GM19463 (cell line): ENCODE measurements at regions not wholly inside any gene's neighbourhood (a gene's known extent, or its start where the extent isn't known, plus 50 kb on each side); places are given as distances from the start of the nearest gene placed in this dataset.
"Not testable (repeated sequence)": the region's sequence is repeated elsewhere in the genome, so short reads cannot be mapped to it uniquely, and the experiment has no call there.

Experiments used
- ATAC-seq: cut with Tn5 transposase; IDR thresholded peaks from one replicate; pipeline ENCODE4 v1.9.1; 2021; ENCODE audit warnings: mild to moderate bottlenecking, moderate library complexity; ENCODE audit not compliant: unreplicated experiment

GRCh38 chr5:77910602-77911188 is 134.6 kb upstream of the TBCA start:
- no peak for ATAC-seq

- no peak for ATAC-seq
Measured at GRCh38 chr5:77909237-77909636, 133.1 kb upstream of the TBCA start.

DNA sequence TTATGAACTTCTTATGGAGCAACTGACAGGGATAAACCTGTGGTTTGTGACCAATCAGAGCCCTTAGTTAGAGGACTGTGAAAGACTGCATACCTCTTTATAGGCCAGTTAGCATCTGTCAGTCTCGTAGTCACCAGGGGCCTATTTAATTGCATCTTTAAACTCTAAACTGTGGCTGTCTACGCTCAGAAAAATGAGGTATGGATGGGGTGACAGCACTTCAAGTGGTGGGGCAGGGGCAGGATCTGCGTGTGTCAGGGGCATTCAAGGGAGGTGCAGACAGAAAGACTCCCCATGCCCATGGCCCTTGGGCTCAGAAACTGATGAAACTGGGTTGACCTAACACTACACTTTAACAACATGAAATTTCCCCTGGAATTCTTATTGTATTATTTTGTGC is 132.6 kb upstream of the TBCA start:
- ATAC-seq = no peak

DNA sequence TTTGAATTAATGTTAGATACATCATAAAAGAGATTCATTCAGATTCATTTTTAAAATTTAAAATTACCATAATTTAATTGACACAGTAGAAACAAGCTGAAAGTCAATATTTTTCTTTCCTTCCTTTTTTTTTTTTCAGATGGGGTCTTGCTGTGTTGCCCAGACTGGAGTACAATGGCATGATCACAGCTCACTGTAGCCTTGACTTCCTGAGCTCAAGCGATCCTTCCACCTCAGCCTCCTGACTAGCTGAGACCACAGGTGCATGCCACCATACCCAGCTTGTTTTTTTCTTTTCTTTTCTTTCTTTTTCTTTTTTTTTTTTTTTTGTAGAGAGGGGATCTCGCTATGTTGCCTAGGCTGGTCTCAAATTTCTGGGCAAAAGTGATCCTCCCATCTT is 131.6 kb upstream of the TBCA start:
- no peak for ATAC-seq

- ATAC-seq = no peak
Measured at GRCh38 chr5:77906806-77907205, 130.7 kb upstream of the TBCA start.

DNA sequence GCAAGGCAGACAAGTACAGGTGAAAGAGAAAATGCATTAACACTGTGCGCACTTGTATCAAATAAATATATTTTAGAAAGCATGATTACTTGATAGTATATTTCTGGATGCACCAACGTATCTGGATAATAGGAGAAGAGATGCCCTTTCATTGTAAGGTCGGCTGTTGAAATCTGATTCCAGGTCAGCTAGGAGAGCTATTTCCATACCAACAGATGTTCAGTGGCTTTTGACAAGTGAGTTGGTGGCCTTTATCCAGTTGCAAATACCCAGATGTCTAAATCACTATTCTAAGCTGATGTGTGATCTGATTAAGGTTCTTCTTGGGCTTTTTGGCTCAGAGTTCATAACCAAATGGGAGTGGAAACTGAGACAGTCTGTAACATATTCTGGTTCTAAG is 128.2 kb upstream of the TBCA start:
- no peak for ATAC-seq

DNA sequence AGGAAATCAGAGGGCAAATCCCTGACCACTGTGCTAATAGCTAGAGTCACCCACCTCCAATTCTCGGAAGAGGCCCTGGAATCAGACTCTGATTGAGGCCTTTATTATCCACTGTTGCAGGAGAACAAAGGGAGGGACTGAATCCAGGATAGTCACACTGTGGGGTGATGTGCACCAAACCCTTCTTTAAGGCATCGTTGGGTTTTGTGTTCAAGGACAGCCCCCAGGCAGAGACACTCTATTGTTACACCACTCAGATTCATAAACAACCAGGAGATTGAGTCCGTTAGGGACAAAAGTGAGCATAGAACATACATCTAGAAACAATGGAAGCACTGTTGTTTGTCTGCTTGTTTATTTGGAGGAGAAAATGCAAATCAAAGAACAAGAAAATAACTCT is 124.6 kb upstream of the TBCA start:
- ATAC-seq = no peak

DNA sequence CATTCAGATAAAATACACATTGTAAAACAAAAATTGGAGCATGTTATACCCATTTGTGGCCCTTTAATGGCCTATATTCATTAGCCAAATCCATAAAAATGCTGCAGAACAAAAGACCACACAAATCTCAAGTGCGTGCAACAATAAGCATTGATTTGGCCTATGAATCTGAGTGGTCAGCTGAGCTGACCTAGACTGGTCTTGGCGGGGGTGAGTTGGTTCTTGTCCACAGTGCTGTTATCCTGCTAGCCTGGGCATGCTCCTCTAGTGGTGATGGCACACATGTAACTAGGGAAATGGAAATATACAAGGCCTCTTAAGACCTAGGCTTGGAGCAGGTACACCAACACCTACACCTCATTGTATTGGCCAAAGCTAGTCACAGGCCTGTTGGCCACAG is 122.2 kb upstream of the TBCA start:
- no peak for ATAC-seq

- ATAC-seq = no peak
Measured at GRCh38 chr5:77896338-77896737, 120.2 kb upstream of the TBCA start.

DNA sequence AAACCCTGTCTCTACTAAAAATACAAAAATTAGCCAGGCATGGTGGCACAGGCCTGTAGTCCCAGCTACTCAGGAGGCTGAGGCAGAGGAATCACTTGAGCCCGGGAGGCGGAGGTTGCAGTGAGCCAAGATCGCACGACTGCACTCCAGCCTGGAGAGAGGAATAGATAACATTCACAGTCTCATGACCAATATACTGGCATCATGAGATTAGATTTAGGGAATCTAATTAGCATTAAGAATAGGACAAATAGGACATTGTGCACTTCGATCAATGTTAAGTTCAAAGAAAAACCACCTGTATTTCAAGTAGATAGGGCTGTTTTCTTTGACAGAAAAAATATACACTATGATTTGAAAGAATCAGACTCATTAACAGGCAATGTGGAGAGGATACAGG is 118.0 kb upstream of the TBCA start:
- ATAC-seq = not testable (repeated sequence)

DNA sequence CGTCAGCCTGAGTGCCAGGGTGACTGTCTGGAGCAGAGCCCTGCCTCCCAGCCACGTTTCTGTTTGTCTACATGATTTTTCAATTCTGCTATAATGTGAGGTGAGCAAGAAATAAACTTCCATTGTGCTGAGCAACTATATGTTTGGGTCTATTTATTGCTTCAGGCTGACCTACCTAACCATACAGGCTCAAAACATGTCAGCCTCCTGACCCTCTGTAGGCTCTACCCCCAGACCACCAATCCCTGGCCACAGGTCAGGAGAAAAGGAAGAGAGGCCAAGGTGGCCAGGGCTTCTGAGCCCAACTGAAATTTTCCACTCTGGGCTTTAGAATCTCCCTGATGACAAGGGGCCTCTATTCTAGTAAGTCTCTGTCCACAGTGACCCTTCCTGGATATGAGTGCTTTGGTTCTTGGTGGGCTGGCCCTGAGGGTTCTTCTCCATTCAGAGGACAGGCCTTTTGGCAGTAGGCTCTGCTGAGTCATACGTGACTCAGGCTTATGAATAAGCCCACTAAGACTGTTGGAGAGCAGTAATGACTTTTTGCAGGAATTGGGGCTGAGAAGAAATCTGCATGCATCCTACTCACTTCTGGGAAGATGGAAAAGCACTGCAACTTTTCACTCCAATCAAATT is 117.2 kb upstream of the TBCA start:
- no peak for ATAC-seq

GRCh38 chr5:77892061-77893010 is 116.2 kb upstream of the TBCA start:
- ATAC-seq = no peak

DNA sequence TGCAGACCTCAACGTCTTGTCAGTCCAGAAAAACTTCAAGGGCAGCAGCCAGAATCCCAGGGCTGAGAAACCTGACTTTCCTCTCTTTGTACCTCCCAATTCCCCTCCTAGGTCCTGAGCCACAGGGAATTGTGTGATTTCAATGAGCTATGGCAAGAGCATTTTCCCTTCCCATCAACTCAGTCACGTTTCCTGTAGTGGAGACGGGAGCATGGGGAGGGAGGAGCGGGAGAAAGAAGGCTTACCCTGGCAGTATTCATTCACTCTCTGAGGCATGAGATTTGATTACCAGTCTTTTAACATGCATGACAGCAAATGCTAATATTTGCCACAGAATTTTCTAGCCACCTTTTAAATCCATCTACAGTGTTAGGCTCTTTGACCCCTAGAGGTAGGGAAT is 109.4 kb upstream of the TBCA start:
- ATAC-seq = no peak

DNA sequence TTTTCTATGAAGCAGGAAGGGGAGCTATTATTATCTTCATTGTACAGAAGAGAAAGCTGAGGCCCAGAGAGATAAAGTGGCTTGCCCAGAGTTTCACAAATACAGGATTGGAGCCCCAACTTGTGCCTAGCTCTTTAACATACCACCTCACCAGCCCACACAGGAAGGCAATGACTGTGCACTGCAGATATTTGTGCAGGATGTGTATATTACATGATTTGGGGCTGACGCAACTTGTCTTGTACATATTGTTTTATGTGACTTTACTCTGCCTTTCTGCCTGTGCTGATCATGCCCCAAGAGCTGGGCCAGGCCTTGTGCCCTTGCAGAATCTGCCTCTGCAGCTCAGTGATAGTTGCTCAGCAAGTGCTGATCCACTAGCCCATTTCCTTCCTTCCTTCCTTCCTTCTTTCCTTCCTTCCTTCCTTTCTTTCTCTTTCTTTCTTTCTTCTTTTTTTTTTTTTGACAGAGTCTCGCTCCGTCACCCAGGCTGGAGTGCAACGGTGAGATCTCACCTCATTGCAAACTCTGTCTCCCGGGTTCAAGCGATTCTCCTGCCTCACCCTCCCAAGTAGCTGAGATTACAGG is 106.6 kb upstream of the TBCA start:
- ATAC-seq = no peak

DNA sequence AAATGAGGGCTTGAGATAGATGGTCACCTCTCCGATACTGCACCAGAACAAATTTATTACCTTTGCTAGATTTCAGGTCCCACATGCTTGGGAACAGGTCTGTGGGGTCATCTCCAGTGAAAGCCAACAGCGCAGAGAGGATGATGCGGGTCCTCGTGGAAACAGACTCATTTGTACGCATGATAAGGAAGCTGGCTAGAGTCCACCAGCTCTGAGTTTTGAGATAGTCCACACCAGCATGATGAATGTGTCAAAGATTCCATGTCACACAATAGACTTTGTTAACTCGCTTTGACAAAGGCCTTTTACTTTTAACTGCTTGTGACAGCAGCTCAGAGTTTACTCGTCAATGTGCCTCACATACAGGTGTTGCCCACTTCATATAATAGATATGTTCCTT is 105.4 kb upstream of the TBCA start:
- no peak for ATAC-seq

GRCh38 chr5:77877516-77878355 is 101.6 kb upstream of the TBCA start:
- ATAC-seq = no peak

DNA sequence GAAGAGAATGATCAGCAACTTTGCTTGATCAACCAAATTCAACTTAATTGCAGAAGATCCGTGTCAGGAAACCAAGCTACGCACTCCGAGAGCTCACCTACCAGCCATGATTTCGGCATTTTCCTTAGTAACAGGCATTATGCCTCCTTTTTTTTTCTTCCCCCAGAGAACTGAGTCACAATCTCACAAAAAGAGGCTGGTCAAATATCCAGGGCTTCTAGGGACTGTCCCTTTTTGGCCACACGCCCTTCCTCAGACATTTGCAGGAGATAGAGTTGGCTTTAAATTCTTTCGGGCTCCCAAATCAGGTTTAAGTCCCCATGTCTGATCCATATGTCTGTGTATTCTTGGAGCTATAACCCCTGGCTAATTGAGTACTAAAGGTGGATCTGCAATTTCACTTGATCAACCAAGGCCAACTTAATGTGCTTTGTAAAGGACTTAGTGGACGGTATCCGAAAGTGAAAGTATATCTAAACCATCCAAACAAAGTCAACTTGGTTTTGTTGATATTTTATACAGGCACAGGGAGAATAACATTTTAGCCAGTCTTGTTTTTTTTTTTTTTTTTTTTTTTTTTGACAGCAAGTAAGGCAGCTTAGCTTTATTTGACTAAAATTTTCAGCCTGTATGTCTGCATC is 100.8 kb upstream of the TBCA start:
- no peak for ATAC-seq

GRCh38 chr5:77876316-77876715 is 100.2 kb upstream of the TBCA start:
- ATAC-seq = no peak

- no peak for ATAC-seq
Measured at GRCh38 chr5:77874691-77875090, 98.6 kb upstream of the TBCA start.

DNA sequence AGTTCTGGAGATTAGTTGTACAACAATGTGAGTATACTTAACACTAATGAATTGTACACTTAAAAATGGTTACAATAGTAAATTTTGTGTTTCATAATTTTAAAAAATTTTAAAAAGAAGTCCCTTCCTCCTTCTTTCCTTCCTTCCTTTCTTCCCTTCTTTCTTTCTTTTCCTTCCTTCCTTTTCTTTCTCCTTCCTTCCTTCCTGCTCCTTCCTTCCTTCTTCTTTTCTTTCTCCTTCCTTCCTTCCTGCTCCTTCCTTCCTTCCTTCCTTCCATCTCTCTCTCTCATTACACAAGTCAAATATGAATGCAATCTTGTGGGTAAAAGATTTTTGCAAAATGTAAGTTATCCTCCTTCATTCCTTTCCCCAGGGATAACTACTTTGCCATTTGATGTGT is 97.1 kb upstream of the TBCA start:
- no peak for ATAC-seq
